ENCODE measurements at regions not wholly inside any gene's neighbourhood (a gene's known extent, or its start where the extent isn't known, plus 50 kb on each side); places are given as distances from the start of the nearest gene placed in this dataset.
"Not testable (repeated sequence)": the region's sequence is repeated elsewhere in the genome, so short reads cannot be mapped to it uniquely, and the experiment has no call there.

- no peak for TF ChIP-seq CTCF (IDR thresholded peaks at IDR 0.05; ENCODE audit: insufficient read depth, low read depth, low read length)
- no peak for DNase-seq (ENCODE audit: low read depth)
- H3K4me3 ChIP-seq (ENCODE audit: low read depth, low read length) = no peak overlapping the region
Measured at GRCh38 chr4:127528302-127528701, 104.5 kb upstream of the INTU start.

DNA sequence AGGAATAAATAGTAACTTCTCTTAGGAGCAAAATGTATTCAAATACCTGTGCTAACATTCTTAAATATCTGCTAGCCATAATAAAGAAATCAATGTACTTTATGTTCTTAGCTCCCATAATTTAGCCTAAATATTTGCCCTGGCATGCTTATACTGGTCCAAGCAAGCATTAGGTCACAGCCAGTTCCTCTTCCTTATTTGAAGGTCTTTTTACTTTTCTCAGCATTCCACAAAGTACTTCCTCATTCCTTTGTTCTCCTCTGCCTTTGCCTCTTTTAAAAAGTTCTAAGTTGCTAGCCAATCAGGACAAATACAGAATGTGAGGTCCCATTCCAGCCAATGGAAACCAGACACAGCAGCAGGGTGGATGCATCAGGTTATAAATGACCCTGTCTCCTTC is 102.9 kb upstream of the INTU start:
- DNase-seq (ENCODE audit: low read depth) = not testable (repeated sequence)

GRCh38 chr4:127533028-127533700 is 99.6 kb upstream of the INTU start:
- no peak overlapping the region for H3K4me3 ChIP-seq (ENCODE audit: low read depth, low read length)
- DNase-seq (ENCODE audit: low read depth) = peak; percentile 26
- TF ChIP-seq CTCF (IDR thresholded peaks at IDR 0.05; ENCODE audit: insufficient read depth, low read depth, low read length) = no peak

More for the DNA sequence above, 102.9 kb upstream of the INTU start:
- not testable (repeated sequence) for H3K4me3 ChIP-seq (ENCODE audit: low read depth, low read length)

DNA sequence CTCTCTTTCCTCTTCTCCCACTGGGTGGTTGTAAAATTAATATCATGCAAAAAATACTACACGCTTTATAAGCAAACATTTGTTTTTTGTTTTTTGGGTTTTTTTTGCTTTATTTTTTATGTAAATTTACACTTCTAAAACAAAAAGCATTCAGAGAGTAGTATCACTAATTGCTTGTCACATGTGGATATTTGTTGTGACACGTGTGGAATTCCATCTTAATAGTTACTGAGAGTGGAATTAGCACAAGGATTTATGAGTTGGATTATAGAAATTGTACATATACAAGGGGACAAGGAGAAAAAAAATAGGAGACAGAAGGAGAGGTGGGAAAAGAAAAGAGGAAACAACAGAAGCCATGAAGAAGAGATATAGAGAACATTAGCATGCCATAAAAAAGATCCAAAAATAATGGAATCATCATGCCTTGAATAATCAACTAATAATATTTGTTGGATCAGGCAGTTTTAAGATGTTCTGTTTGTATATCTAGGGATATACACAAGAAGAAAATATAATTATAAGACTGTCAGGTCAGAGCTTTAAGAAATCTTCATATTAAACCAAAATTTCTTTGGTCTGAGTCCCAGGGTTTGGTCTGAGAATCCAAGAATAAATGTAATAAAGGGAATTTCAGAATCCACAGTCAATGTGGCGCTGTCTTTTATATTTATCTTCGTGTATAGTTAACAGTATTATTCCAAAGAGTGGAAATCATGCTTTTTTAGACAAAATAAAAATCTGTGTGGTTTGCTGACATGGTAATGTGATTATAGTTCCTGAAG is 98.5 kb upstream of the INTU start:
- no peak overlapping the region for H3K4me3 ChIP-seq (ENCODE audit: low read depth, low read length)
- TF ChIP-seq CTCF (IDR thresholded peaks at IDR 0.05; ENCODE audit: insufficient read depth, low read depth, low read length) = no peak
- DNase-seq (ENCODE audit: low read depth) = no peak

DNA sequence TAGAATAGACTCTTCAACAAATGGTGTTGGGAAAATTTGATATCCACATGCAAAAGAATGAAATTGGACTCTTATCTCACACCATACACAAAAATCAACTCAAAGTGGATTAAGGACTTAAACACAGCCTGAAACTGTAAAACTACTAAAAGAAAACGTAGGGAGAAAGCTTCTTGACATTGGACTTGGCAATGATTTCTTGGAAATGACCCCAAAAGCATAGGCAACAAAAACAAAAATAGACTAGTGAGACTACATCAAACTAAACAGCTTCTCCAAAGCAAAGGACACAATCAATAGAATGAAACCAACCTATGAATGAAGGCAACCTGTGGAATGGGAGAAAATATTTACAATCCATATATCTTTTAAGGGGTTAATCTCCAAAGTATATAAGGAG is 94.7 kb upstream of the INTU start:
- no peak overlapping the region for H3K4me3 ChIP-seq (ENCODE audit: low read depth, low read length)
- TF ChIP-seq CTCF (IDR thresholded peaks at IDR 0.05; ENCODE audit: insufficient read depth, low read depth, low read length) = no peak
- DNase-seq (ENCODE audit: low read depth) = no peak

- no peak for TF ChIP-seq CTCF (IDR thresholded peaks at IDR 0.05; ENCODE audit: insufficient read depth, low read depth, low read length)
- H3K4me3 ChIP-seq (ENCODE audit: low read depth, low read length) = no peak overlapping the region
- no peak for DNase-seq (ENCODE audit: low read depth)
Measured at GRCh38 chr4:127540497-127541025, 92.2 kb upstream of the INTU start.

- no peak overlapping the region for H3K4me3 ChIP-seq (ENCODE audit: low read depth, low read length)
- no peak for TF ChIP-seq CTCF (IDR thresholded peaks at IDR 0.05; ENCODE audit: insufficient read depth, low read depth, low read length)
- DNase-seq (ENCODE audit: low read depth) = no peak
Measured at GRCh38 chr4:127545271-127545670, 87.5 kb upstream of the INTU start.

Measured in fibroblast of villous mesenchyme (primary cell).